HG03025 (cell line): ENCODE measurements at regions not wholly inside any gene's neighbourhood (a gene's known extent, or its start where the extent isn't known, plus 50 kb on each side); places are given as distances from the start of the nearest gene placed in this dataset.

Experiments used
- ATAC-seq: cut with Tn5 transposase; IDR thresholded peaks from one replicate; pipeline ENCODE4 v1.9.1; 2021; ENCODE audit warnings: mild to moderate bottlenecking, moderate library complexity; ENCODE audit not compliant: unreplicated experiment, low FRiP score

DNA sequence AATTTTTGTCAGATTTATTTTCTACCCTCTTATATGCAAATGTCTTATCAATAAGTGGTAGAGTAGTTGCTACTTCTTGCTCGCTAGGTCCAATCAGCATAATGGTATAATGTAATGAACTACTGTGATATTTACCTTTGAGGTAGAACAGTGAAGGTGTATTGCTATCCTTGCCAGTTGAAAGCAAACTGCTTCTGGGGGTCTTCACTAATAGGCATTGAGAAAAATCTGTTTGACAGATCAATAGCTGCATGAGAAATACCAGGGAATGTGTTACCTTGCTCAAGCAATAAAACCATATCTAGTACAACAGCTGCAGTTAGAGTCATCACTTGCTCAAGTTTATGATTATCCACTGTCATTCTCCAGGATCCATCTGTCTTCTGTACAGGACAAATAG, 50.1 kb upstream of the EFEMP1 start:
- no peak for ATAC-seq

DNA sequence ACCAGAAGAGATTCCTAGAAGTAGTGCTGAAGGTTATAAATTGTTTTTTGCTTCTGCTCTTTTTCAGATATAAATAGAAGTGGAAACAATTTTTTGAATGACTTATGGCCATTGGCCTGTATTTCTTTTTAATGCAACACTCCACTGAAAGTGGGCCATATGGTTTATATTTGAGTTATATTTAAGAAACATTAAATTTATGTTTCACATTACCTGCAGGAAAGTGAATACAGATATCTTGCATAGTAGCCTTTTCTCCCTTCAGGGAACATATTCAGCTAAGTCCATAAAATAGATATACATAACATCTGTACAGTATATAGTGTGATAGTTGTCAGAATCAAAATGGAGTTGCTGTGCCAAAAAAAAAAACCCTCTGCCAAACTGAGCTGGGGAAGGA, 53.1 kb upstream of the EFEMP1 start:
- no peak for ATAC-seq

DNA sequence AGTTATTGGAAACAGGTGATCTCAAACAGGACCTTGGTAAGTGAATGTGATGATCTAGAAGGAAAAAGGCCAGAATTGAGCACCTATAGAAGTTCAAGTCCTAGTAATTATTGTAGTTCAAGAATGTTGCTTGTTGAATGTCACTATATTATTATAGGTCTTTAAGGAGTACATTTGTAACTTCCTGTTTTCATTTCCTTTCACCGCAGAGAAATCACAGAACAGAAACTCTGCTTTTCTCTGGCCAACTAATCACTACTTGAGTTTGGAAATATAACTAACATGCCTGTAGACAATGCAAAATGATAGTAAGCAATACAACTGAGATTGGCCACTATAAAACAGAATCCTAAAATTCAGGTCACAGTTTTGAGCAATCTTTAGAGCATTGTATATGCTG, 61.8 kb upstream of the EFEMP1 start:
- peak; percentile 96 for ATAC-seq

DNA sequence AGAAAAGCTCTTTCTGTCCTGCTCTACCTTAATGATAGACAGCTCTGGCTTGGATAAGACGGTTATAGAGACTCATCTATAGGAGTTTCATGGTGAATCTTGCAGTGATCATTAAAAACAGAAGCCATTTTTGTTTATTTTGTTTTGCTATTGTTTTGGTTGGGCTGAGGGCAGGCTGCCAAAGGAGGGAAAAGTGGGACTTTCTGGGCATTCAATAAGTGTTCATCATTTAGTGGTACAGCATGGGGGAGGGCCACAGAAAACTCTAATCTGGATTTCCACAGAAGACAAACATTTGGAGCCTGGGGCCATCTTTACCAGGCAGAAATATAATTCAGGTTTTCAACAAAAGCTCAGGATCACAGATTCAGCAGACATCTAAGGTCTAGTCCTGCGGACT, 62.4 kb upstream of the EFEMP1 start:
- ATAC-seq: no peak

DNA sequence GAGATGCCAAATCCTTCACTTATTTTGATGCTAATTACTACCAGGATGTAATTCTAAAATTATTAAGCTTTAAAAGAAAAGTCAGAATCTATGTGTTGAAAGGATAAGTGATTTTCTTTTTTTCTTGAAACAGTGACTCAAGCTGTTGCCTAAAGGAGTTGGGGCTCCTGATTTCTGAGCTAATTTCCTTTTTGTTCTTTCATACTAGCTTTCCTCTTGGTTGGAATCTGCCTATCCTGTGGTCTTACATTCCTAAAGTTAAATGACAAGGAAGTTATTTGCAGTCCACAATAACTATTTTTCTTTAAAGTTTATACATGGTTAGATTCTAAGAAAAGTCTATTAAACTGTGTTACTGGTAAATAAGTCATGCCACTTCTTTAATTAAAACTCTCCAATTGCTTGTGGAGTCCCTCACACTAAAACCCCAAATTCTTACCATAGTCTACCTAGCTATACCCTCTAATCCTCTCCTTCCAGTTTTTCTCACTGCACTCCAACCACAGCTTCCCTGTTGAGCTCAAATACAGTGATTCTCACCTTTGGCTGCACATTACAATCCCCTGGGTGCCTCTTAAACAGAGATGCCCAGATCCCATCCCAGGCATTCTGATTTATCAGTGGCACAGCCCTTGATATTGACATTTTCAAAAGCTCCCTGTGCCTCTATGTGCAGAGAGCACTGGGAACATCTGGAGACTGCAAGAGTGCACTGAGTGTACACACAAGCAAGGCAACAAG, 63.3 kb upstream of the EFEMP1 start:
- ATAC-seq: no peak

DNA sequence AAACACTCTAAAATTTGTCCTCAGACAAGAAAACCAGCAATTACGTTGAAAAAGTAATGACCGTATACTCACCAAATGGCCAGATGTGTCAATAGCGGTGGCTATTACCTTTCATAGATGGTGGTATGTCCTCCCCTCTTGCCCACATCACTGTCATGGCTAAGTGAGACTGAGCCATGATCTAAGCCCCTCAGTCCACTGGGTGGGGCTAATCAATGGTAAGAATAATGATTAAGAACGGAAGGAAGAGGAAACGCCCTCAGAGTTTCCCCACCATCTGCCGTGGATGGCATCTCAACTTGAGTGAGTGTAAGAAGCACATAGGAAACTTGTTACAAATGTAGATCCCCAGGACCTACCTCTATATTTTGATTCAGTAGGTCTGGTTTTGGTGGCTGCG, 65.8 kb upstream of the EFEMP1 start:
- no peak for ATAC-seq

DNA sequence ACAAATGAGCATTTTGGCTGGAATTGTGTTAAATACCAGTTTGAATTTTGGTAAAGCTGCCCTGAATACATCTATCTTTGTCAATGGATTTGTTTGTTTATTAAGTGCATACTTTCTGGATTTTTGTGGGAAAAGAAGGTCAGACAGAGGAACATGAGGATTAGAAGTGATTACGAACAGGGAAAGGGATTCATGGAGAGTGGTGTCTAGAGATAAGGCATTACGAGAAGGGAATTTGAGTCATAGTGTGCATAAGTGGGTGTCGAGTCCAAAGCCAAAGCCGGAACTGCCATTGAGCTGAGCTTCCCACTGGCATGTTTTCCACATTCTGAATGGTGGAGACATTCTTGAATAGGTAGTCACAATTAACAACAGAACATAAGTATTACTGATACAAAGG, 68.9 kb upstream of the EFEMP1 start:
- no peak for ATAC-seq

DNA sequence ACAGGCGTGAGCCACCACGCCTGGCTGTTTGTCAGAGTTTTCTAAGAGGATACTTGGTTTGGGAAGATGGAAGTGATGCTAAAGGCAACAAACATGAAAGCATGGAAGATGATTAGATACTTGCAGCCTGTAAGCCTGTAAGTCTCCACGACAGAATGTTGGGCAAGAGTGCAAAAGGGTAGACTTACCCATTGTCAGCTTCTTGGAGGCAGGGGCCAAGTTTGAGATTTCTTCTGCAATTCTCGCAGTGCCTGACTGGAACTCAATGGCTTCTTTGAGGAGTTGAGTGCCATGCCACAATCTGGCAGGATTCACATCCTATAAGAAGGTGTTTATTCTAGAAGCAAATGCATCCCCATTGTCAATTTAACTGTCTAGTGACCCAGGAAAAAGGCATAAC, 70.1 kb upstream of the EFEMP1 start:
- ATAC-seq: no peak

DNA sequence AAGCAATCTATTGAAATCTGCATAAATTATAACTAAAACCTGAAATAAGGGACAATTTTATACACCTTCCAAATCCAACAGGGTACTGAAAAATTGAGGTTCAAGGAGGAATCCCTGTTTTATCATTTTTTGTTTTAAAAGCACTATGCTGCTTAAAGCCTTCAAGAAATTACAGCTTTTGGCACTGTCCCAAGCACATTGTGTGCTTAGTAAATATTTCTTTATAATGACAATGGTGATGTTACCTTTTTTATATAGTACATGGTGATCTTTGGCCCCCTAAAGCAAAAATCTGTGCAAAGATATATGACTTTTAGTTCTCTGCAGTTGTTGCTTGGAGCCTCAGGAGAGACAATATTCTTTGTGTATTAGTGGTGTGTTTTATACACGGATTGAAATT, 71.6 kb upstream of the EFEMP1 start:
- ATAC-seq: no peak

DNA sequence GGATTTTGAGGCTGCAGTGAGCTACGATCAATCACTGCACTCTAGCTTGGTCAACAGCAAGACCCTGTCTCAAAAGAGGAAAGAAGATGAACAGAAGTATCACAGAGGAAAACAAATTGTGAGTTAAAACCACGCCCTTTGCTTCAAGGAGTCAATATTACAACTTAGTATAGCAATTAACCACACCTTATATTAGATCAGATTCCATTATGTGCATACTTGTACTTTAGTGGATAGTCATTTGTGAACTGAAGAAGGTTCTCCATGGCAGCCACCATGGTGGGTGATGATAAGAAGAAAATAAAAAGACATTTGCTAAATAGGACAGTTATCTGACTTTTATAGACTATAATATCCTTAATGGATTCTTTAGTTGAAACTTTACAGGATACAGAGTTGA, 72.3 kb upstream of the EFEMP1 start:
- ATAC-seq: no peak

DNA sequence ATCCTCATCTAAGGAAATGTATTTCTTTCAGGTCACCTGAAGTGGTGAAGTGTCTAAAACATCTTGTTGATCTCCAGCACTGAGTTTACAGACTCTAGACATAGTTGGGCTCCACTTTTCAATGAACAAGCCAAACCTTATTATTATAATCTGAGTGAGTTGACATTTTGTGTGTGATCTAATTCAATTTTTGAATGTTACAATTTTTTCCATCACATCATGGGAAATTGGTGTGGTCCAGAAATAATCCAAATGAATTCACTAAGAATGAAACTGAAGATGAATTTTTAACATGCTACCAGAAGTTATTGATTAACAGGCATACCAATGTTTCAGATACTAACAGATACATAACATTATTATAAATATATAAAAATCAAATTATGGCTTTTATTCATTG, 75.6 kb upstream of the EFEMP1 start:
- no peak for ATAC-seq

DNA sequence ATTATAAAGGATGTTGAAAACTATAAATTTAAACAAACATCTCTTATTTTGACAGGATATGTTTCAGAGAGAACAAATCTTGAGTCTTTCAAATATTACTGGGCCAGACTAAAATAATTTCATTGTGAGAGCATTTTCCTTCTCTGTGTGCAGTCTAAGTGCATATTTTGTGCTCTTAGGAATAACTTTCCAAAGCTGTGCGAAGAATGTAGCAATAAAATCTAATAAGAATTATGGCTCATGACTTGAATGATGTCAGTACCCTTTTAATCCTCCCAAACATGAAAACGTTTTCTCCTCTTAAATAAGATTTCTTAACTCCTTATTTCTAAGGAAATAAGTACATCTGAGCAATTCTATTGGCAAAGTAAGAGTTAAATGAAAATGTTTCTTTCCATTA, 76.2 kb upstream of the EFEMP1 start:
- no peak for ATAC-seq

DNA sequence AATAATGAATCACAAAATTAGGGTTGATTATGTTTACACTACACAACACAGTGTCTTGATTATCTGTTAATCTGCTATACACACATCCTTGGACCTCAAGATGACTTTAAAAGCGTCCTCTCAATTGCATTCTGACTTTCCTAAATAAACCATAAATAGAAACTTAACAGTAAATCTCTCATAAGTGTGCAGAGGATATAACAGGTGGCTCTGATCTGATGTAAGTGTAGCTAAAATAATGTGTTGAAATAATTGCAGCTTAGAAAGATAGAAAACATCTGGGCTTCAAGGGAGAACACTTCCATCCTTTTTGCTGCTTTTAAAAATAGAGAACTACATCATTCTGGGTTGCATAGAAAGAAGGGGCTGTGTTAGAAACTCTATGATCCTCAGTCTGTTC, 78.4 kb upstream of the EFEMP1 start:
- no peak for ATAC-seq

DNA sequence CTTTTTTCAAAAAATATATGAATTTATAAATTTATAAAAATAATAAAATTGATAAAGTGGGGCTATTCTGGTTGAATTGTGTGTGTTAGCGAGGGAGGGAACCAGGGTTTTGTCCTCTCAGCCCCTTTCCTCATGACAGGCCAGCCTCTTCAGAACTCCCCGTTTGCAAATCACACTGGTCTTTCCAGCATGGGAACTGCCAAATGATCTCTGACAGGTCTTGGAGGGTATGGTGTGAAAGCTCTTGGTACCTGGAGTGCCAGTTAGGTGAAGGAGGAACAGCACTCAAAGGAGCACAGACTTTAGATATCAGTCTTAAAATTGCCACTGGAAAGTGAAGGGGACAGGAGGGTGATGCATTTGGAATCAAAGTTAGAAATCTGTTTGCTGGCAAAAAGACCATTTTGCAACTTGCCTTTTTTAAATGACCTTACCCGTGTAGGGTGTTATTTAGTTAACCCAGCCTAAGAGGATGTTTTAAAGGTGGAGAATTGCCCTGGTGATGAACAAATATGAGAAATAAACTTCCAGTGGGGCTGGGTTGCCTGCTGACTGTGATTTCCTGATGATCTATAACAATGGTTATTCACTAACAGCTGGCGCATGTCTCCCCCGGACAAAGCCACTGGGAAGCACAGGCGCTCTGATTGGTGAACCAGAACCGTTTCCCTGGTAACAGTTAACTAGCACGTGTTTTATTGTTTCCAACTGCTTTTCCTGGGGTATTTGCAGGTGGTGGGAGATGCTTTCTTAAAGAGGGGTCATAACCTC, 85.3 kb upstream of the EFEMP1 start:
- ATAC-seq: no peak

DNA sequence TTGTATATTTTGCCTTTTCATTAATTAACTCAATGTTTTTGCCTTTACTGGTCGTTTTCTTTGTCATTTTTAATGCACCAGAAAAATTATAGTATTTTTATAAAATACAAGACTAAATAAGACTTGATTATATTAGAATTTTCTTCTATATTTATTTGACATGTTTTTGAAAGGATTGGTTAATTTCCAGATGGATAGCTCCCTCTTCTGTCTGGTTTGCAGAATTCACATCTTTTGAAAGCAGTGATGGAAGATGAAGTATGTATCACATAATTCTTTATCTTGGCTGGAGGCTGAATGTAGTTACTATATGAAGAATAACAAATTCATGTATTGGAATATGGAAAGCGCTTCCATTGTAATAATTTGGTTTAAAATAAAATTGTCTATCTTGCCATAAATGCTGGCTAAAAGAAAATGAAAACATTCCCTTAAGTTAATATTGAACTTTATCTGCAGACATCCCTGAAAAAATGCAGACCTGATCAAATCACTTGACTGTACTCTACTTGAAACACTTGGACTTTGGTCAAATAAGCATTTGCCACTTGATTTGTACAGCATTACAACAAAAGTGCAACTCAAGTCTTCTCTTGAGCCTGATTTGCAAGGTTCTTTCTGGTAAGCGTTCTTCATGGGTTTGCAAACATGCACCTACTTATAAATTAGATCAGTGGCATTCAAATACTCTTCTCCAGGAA, 86.3 kb upstream of the EFEMP1 start:
- ATAC-seq: no peak

DNA sequence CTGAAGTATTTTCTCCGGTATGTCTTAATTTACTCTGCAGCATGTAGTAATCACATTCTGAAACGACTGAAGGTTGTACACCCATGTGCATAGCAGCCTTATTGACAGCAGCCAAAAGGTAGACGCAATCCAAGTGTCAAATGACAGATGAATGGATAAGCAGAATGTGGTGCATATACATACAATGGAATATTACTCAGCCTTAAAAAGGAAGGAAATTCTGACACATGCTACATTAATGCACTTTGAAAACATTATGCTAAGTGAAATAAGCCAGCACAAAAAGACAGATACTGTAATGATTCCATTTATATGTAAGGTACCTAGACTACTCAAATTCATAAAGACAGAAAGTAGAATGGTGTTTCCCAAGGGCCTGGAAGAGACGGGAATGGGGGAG, 88.0 kb upstream of the EFEMP1 start:
- no peak for ATAC-seq

DNA sequence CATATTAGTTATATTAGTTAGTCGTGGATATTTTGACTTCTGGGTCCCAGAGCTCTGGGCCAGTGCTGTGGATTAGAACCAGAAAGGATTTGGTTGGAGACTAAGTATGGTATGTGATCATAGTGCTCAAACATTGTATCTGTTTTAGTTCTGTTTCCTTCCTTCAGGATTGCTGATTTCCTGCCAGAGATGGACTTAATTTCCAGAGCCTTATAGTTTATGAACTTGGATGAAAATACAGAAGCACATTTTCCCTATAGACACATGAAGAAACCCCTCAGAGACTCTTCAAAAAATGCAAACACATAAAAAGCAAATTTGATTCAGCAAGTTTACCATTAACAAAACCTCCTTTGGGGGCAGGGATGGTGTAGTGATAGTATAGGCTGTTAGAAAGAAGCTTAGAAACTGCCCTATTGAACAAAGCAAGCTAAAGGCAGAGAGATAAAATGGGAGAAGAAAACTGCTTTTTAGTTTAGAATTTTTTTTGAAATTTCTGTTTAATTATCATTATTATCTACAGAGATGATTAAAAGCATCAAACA, 88.7 kb upstream of the EFEMP1 start:
- ATAC-seq: no peak

DNA sequence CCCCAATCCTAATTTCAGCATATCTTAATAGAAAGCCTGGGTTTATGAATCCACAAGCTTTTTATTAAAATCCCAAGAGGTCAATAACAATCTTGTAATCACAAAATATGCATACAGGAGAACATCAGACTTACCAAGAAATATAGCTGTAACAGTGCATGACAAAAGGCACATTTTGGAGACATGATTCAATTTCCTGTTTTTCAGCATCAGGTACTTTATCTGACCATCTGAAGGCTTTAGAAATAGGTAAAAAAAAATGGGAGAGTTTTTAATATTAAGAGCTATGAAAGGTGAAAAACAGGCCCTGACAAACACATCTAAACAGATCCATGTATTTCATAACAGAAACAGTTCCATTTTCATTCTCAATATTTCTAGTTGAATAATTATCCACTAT, 89.9 kb upstream of the EFEMP1 start:
- ATAC-seq: no peak

DNA sequence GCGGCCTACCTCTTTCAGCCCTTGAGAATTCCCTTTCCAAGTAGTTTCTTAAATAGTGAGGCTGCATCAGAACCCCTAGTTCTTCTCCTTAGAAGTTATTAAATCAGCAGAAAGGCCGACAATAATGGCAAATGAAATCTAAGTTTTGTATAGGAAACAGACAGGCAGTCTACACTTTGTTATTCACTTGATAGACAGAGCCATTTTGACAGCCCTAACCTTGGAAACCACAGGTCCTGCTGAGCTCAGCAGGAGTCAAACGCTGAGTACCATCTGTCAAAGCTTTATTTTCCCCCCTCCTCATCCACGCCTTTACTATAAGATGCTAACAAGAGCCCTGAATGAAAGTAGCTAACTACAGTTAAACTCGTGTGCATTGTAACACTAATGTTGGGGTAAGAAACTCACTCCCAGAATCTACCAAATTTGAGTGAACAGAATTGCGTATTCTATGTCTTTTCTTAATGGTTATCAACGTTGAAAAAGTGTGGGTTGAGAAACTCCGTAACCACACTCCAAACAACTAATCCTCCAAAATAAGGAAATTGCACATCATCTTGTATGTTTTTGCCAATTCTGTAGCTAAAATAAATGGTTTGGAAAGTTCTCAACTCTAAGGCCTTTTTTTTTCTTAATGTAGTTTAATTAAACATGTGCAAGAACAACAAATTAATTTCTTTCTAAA, 90.6 kb upstream of the EFEMP1 start:
- no peak for ATAC-seq

DNA sequence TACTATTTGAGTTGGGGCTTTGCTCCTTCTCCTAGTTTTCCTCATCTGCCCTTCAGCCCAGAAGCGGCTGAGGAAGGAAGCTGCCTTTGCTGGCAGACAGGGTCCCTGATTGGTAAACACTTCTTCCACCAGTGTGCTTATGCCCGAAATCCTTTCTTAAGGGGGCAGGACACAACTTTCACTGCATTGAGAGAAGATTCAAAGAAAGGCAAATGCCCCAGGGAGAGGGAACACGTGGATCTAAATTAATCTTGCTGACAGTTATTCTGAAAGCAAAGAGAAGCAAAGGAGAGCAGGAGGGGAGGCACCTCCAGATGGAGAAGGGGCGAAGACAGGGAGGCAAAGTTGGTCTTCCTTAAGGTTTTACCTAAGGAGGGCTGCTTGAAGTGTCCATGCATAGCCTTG, 92.1 kb upstream of the EFEMP1 start:
- ATAC-seq: no peak

DNA sequence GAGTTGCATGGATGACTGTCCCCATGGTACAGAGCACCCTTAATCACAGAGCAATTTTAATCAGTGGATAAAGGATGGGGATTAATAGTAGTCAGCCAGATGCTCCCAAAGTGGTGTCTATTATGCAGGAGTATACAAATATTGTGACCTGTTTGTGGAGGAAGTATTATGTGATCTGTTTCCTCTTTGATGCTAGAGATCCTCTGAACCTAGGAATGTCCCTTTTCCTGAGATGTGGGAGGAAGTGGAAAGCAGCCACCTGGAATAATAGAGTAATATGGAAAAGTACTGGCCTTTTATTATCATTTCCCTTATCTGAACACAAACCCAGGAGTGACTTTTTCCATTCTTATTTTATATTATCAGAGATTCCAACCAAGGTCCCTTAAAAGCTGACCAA, 94.2 kb upstream of the EFEMP1 start:
- ATAC-seq: no peak
